Uterus (tissue), 3 donors: ENCODE measurements at regions not wholly inside any gene's neighbourhood (a gene's known extent, or its start where the extent isn't known, plus 50 kb on each side); places are given as distances from the start of the nearest gene placed in this dataset.

Source experiments
- DNase-seq, 2 donors: peaks; one replicate each; pipeline ENCODE4 v3.0.0-alpha.2; 2019 to 2020
- H3K27ac ChIP-seq, 2 donors: fragments of 200-600 bp; sonication (generic); 1 replicate in 1 of 2; 2 replicates in 1 of 2; pipeline ENCODE4 v1.5.1; 2016 to 2018
- H3K27me3 ChIP-seq, 2 donors: fragments of 200-600 bp; sonication (generic); one replicate each; pipeline ENCODE4 v1.5.1; 2018 to 2019; ENCODE audit warnings: control low read depth in 1 of 2
- H3K36me3 ChIP-seq, 2 donors: fragments of 200-600 bp; sonication (generic); one replicate each; pipeline ENCODE4 v1.5.1; 2019; ENCODE audit warnings: control low read depth in 1 of 2
- H3K4me1 ChIP-seq, 2 donors: fragments of 200-600 bp; sonication (generic); one replicate each; pipeline ENCODE4 v1.5.1; 2018 to 2019; ENCODE audit warnings: control low read depth in 1 of 2
- H3K4me3 ChIP-seq, 2 donors: fragments of 200-600 bp; sonication (generic); 1 replicate in 1 of 2; 2 replicates in 1 of 2; pipeline ENCODE4 v1.5.1; 2018 to 2019; ENCODE audit warnings: mild to moderate bottlenecking in 1 of 2
- H3K9me3 ChIP-seq, 2 donors: fragments of 200-600 bp; sonication (generic); one replicate each; pipeline ENCODE4 v1.5.1; 2019; ENCODE audit warnings: control low read depth in 1 of 2
- CTCF ChIP-seq, 4 experiments: fragments of 200-600 bp in 2 of 4; fragments of 450-650 bp in 2 of 4; sonication (generic) in 2 of 4; IDR thresholded peaks; one replicate each; pipeline ENCODE4 v1.5.1; 2016 to 2019; ENCODE audit warnings: antibody characterized with exemption in 4 of 4, mild to moderate bottlenecking in 2 of 4, moderate library complexity in 1 of 4
- POLR2A ChIP-seq, 2 donors: fragments of 450-650 bp; IDR thresholded peaks; one replicate each; pipeline ENCODE4 v1.6.1; 2016; ENCODE audit warnings: antibody characterized with exemption in 2 of 2, mild to moderate bottlenecking in 1 of 2, moderate library complexity in 1 of 2
- intact Hi-C: fragments of 100-400 bp; cut with DNase I; formaldehyde crosslinking; loops from one replicate; pipeline ENCODE4 v1.15.1; 2023; ENCODE audit warnings: low total_unique reads
- donor health status: DM: yes; HTN: yes; CAD: no.

GRCh38 chr2:226405465-226405864, 394.2 kb downstream of the IRS1 start:
- TF ChIP-seq POLR2A (IDR thresholded peaks at IDR 0.05): no peak
- TF ChIP-seq CTCF (IDR thresholded peaks at IDR 0.05): no peak
- no peaks in the 10 kb centered on the region for H3K36me3 ChIP-seq
- intact Hi-C loops: no loop called here

GRCh38 chr2:226403369-226403768, 396.3 kb downstream of the IRS1 start:
- TF ChIP-seq POLR2A (IDR thresholded peaks at IDR 0.05): no peak
- TF ChIP-seq CTCF (IDR thresholded peaks at IDR 0.05): no peak
- Histone ChIP-seq H3K27ac (no peak overlapping the region), H3K27me3 (no peaks in the 10 kb centered on the region), H3K4me1 (no peaks in the 10 kb centered on the region), H3K4me3 (no peak overlapping the region), H3K36me3 (no peaks in the 10 kb centered on the region), H3K9me3 (no peaks in the 10 kb centered on the region)
- intact Hi-C loops: no loop called here
- DNase-seq: no peak

More at GRCh38 chr2:226405465-226405864, 394.2 kb downstream of the IRS1 start:
- H3K9me3 ChIP-seq: no peaks in the 10 kb centered on the region
- H3K27me3 ChIP-seq: no peaks in the 10 kb centered on the region
- no peak overlapping the region for H3K4me3 ChIP-seq
- no peak for DNase-seq
- H3K27ac ChIP-seq: no peak overlapping the region
- H3K4me1 ChIP-seq: no peaks in the 10 kb centered on the region

GRCh38 chr2:226399006-226399405, 400.6 kb downstream of the IRS1 start:
- H3K27ac ChIP-seq: no peak overlapping the region
- no peaks in the 10 kb centered on the region for H3K9me3 ChIP-seq
- no peak overlapping the region for H3K4me3 ChIP-seq
- H3K4me1 ChIP-seq: no peaks in the 10 kb centered on the region
- TF ChIP-seq CTCF (IDR thresholded peaks at IDR 0.05): no peak
- DNase-seq: no peak
- H3K36me3 ChIP-seq: no peaks in the 10 kb centered on the region
- intact Hi-C loops: no loop called here
- H3K27me3 ChIP-seq: no peaks in the 10 kb centered on the region

GRCh38 chr2:226398580-226398979, 401.0 kb downstream of the IRS1 start:
- no peak overlapping the region for H3K27ac ChIP-seq
- no peaks in the 10 kb centered on the region for H3K9me3 ChIP-seq
- intact Hi-C loops: no loop called here
- no peaks in the 10 kb centered on the region for H3K4me1 ChIP-seq
- no peaks in the 10 kb centered on the region for H3K27me3 ChIP-seq
- H3K4me3 ChIP-seq: no peak overlapping the region
- TF ChIP-seq CTCF (IDR thresholded peaks at IDR 0.05): no peak
- no peak for TF ChIP-seq POLR2A (IDR thresholded peaks at IDR 0.05)
- no peak for DNase-seq
- no peaks in the 10 kb centered on the region for H3K36me3 ChIP-seq

- no peaks in the 10 kb centered on the region for H3K4me1 ChIP-seq
- no peak overlapping the region for H3K4me3 ChIP-seq
- no peaks in the 10 kb centered on the region for H3K36me3 ChIP-seq
- H3K27me3 ChIP-seq: no peaks in the 10 kb centered on the region
- TF ChIP-seq POLR2A (IDR thresholded peaks at IDR 0.05) (no peak), CTCF (IDR thresholded peaks at IDR 0.05) (no peak)
- no peaks in the 10 kb centered on the region for H3K9me3 ChIP-seq
- intact Hi-C loops: no loop called here
- DNase-seq: no peak
- no peak overlapping the region for H3K27ac ChIP-seq
Observed at GRCh38 chr2:226396541-226396940, 403.1 kb downstream of the IRS1 start.
